Esophagus muscularis mucosa (tissue), 3 donors: ENCODE measurements at regions not wholly inside any gene's neighbourhood (a gene's known extent, or its start where the extent isn't known, plus 50 kb on each side); places are given as distances from the start of the nearest gene placed in this dataset.

Experiments used
- CTCF ChIP-seq, 3 experiments: fragments of 200-600 bp in 2 of 3; fragments of 450-650 bp in 1 of 3; sonication (generic) in 2 of 3; IDR thresholded peaks; one replicate each; pipeline ENCODE4 v1.5.1; 2017 to 2019; ENCODE audit warnings: antibody characterized with exemption in 3 of 3, mild to moderate bottlenecking in 2 of 3, moderate library complexity in 1 of 3
- POLR2AphosphoS5 ChIP-seq, 2 donors: sonication (generic); formaldehyde crosslinking; IDR thresholded peaks; one replicate each; pipeline ENCODE4 v1.6.1; 2017; ENCODE audit warnings: antibody characterized with exemption in 2 of 2

- TF ChIP-seq CTCF (IDR thresholded peaks at IDR 0.05) = no peak
- TF ChIP-seq POLR2AphosphoS5 (IDR thresholded peaks at IDR 0.05) = no peak
These were observed 147.6 kb downstream of the SP3 start for GRCh38 chr2:173817582-173817981.
